ENCODE measurements at regions not wholly inside any gene's neighbourhood (a gene's known extent, or its start where the extent isn't known, plus 50 kb on each side); places are given as distances from the start of the nearest gene placed in this dataset.
"Not testable (repeated sequence)": the region's sequence is repeated elsewhere in the genome, so short reads cannot be mapped to it uniquely, and the experiment has no call there.

DNA sequence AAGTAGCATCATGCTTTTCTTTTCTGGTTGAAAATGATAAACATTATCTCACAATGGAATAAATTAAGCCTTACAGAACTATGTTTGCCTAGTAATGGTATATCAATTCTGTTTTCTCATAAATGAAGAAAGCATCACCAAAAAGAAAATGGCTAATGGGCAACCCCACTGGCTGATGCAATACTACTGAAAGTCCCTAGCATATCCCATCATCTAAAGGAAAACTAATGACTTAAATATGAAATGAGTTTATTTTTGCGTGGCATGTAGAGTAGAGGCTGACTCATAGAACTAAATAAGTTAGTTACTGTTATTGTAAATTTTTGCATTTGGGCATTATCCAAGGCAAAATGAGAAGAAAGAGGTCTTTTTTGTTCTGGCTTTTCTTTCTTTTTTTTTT, 1156.3 kb upstream of the SEL1L start:
- DNase-seq (ENCODE audit: extremely low spot score), result no peak
- ChIA-PET CTCF (no interaction called here), POLR2A (no interaction called here)
- TF ChIP-seq ELF4 (IDR thresholded peaks at IDR 0.05) (no peak), ARNT (IDR thresholded peaks at IDR 0.05) (no peak), SUZ12 (IDR thresholded peaks at IDR 0.05) (no peak), FOXK2 (IDR thresholded peaks at IDR 0.05) (no peak), ZNF384 (IDR thresholded peaks at IDR 0.05) (no peak), NFRKB (IDR thresholded peaks at IDR 0.05) (no peak), FOXA1 (IDR thresholded peaks at IDR 0.05) (no peak), FOXM1 (IDR thresholded peaks at IDR 0.05; ENCODE audit: borderline replicate concordance) (no peak), HDGF (IDR thresholded peaks at IDR 0.05; ENCODE audit: borderline replicate concordance) (no peak), L3MBTL2 (conservative IDR thresholded peaks at IDR 0.05) (no peak), BHLHE40 (IDR thresholded peaks at IDR 0.05; ENCODE audit: borderline replicate concordance) (no peak), LEF1 (IDR thresholded peaks at IDR 0.05; ENCODE audit: borderline replicate concordance) (no peak), CTBP1 (IDR thresholded peaks at IDR 0.05; ENCODE audit: borderline replicate concordance) (no peak), TARDBP (IDR thresholded peaks at IDR 0.05) (no peak), SP1 (IDR thresholded peaks at IDR 0.05) (no peak)
- TF ChIP-seq, protein P1, sequence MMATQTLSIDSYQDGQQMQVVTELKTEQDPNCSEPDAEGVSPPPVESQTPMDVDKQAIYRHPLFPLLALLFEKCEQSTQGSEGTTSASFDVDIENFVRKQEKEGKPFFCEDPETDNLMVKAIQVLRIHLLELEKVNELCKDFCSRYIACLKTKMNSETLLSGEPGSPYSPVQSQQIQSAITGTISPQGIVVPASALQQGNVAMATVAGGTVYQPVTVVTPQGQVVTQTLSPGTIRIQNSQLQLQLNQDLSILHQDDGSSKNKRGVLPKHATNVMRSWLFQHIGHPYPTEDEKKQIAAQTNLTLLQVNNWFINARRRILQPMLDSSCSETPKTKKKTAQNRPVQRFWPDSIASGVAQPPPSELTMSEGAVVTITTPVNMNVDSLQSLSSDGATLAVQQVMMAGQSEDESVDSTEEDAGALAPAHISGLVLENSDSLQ (IDR thresholded peaks at IDR 0.05), result no peak

DNA sequence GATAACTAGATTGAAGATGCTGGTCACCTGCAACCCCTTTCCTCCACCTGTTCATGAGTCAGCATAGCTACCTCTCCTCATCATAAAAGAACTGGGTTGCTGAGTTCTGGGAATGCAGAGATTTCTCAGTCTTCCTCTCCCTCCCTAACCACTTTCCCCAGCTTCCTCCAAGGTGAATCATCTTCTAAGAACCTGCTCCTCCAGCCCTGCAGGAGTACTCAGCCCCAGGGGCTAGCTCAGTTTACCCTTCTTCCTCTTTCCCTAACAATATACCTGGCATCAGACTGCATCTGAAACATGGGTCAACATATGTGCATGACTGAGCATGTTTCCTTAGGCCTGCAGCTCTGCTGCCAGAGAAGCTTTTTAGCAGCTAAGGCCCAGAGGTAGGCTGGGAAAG, 1157.5 kb upstream of the SEL1L start:
- CTCF ChIA-PET; POLR2A ChIA-PET; DNase-seq (ENCODE audit: extremely low spot score): not testable (repeated sequence)

DNA sequence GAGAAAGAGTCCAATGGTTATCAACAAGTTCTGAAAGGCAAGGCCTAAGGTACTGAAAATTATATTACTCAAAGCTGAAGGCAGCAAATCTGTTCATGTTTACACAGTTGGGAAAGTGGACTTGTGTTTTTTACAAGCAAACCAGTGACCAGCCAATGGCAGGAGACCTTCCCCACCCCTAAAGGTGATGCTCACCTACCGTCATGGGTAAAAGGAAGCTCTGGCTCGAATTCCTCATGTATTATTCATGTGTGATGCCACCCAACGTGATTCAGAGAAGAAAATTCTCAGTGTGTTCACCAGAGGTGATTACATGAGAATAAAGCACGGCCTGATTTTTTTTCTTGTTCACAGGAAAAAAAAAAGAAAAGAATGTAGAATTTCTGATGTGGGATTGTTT, 1161.2 kb upstream of the SEL1L start:
- ChIA-PET CTCF (no interaction called here), POLR2A (no interaction called here)
- no peak for TF ChIP-seq FOXA1 (IDR thresholded peaks at IDR 0.05)
- no peak for DNase-seq (ENCODE audit: extremely low spot score)

DNA sequence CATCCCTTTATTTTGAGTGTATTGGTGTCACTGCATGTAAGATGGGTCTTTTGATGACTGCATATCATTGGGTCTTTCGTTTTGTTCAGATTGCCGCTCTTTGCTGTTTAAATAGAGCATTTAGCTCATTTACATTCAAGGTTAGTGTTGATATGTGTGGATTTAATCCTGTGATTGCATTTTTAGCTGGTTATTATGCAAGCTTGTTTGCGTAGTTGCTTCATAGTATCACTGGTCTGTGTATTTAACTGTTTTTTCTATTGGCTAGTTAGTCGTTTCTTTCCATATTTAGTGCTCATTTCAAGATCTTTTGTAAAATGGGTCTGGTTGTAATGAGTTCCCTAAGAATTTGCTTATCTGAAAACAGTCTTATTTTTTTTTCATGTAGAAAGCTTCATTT, 1170.6 kb upstream of the SEL1L start:
- ChIA-PET CTCF (no interaction called here), POLR2A (no interaction called here)
- DNase-seq (ENCODE audit: extremely low spot score), result no peak
- TF ChIP-seq FOXA1 (IDR thresholded peaks at IDR 0.05) (no peak), ELF4 (IDR thresholded peaks at IDR 0.05) (no peak), L3MBTL2 (conservative IDR thresholded peaks at IDR 0.05) (no peak), SUZ12 (IDR thresholded peaks at IDR 0.05) (no peak), NFRKB (IDR thresholded peaks at IDR 0.05) (no peak), FOXK2 (IDR thresholded peaks at IDR 0.05) (no peak), CTBP1 (IDR thresholded peaks at IDR 0.05; ENCODE audit: borderline replicate concordance) (no peak), HDGF (IDR thresholded peaks at IDR 0.05; ENCODE audit: borderline replicate concordance) (no peak), ZNF384 (IDR thresholded peaks at IDR 0.05) (no peak), TARDBP (IDR thresholded peaks at IDR 0.05) (no peak), SP1 (IDR thresholded peaks at IDR 0.05) (no peak), ARNT (IDR thresholded peaks at IDR 0.05) (no peak), LEF1 (IDR thresholded peaks at IDR 0.05; ENCODE audit: borderline replicate concordance) (no peak)
- TF ChIP-seq, protein P1 (IDR thresholded peaks at IDR 0.05), result no peak

DNA sequence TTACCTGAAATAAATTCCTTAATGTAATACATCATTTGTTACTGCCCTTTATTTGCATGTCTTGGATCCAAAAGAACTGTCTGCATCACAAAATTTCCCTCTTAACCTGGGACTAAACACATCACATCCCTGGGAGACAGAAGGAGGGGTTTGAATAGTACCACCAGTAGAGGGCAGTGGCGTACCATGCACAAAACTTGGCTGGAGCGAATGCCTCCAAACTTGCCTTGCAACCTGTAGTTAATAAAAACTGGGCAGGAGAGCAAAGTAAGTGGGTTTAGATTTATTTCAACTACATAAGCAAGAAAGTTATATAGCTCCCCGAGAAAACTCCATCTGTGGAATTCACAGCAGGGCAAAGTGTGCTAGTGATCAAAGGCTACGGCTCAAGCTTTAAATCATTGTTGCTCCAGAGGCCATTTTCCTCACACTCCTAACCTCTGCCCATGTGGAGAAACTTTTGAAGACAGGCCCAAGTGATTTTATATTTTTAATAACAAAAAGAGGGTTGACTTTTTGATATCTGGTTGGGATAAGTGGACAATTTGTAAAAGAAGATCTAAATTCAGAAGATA, 1176.7 kb upstream of the SEL1L start:
- ChIA-PET POLR2A (no interaction called here), CTCF (interaction anchor here (0.6 to 1.2 kb wide), 3 partner anchors 361 to 752 kb away, joined by 3 to 4 read pairs (median 3); no protein-coding TSS in a partner anchor)
- TF ChIP-seq ELF4 (IDR thresholded peaks at IDR 0.05) (no peak), SP1 (IDR thresholded peaks at IDR 0.05) (no peak), FOXA1 (IDR thresholded peaks at IDR 0.05) (no peak), LEF1 (IDR thresholded peaks at IDR 0.05; ENCODE audit: borderline replicate concordance) (no peak), FOXK2 (IDR thresholded peaks at IDR 0.05) (no peak), ARNT (IDR thresholded peaks at IDR 0.05) (no peak), CTBP1 (IDR thresholded peaks at IDR 0.05; ENCODE audit: borderline replicate concordance) (no peak), L3MBTL2 (conservative IDR thresholded peaks at IDR 0.05) (no peak), HDGF (IDR thresholded peaks at IDR 0.05; ENCODE audit: borderline replicate concordance) (no peak), TARDBP (IDR thresholded peaks at IDR 0.05) (no peak), BHLHE40 (IDR thresholded peaks at IDR 0.05; ENCODE audit: borderline replicate concordance) (no peak), ZNF384 (IDR thresholded peaks at IDR 0.05) (no peak), FOXM1 (IDR thresholded peaks at IDR 0.05; ENCODE audit: borderline replicate concordance) (no peak)
- TF ChIP-seq, protein P1 (IDR thresholded peaks at IDR 0.05), result no peak
- DNase-seq (ENCODE audit: extremely low spot score), result peak; percentile 49

DNA sequence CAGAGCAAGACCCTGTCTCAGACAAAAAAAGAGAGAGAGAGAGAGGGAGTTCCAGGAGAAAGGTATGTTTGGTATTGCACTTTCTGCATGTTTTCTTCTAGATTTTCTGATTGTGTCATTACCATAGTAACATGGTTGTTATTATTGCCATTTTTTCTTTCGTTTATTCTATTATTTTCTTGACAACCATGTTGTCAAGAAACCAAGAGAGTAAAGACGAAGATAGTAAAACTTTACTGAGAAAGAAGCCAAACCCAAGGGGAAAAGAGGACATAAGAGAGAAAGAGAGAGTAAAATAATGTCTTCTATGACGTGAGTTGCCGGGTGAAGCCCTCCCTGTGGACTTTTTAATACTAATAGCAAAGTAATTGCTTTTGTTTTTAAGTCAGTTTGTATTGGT, 1186.0 kb upstream of the SEL1L start:
- POLR2A ChIA-PET, result no interaction called here
- CTCF ChIA-PET, result no interaction called here

More for the DNA sequence above, 1186.0 kb upstream of the SEL1L start:
- no peak for DNase-seq (ENCODE audit: extremely low spot score)
- no peak for TF ChIP-seq ZNF384 (IDR thresholded peaks at IDR 0.05)
- TF ChIP-seq TARDBP (IDR thresholded peaks at IDR 0.05), result no peak
- TF ChIP-seq L3MBTL2 (conservative IDR thresholded peaks at IDR 0.05), result no peak
- no peak for TF ChIP-seq LEF1 (IDR thresholded peaks at IDR 0.05; ENCODE audit: borderline replicate concordance)
- no peak for TF ChIP-seq NFRKB (IDR thresholded peaks at IDR 0.05)
- TF ChIP-seq ELF4 (IDR thresholded peaks at IDR 0.05), result no peak
- TF ChIP-seq FOXK2 (IDR thresholded peaks at IDR 0.05), result no peak
- no peak for TF ChIP-seq FOXM1 (IDR thresholded peaks at IDR 0.05; ENCODE audit: borderline replicate concordance)
- no peak for TF ChIP-seq SUZ12 (IDR thresholded peaks at IDR 0.05)
- TF ChIP-seq, protein P1 (IDR thresholded peaks at IDR 0.05), result no peak
- no peak for TF ChIP-seq BHLHE40 (IDR thresholded peaks at IDR 0.05; ENCODE audit: borderline replicate concordance)
- TF ChIP-seq CTBP1 (IDR thresholded peaks at IDR 0.05; ENCODE audit: borderline replicate concordance), result no peak
- no peak for TF ChIP-seq ARNT (IDR thresholded peaks at IDR 0.05)
- TF ChIP-seq HDGF (IDR thresholded peaks at IDR 0.05; ENCODE audit: borderline replicate concordance), result no peak
- no peak for TF ChIP-seq SP1 (IDR thresholded peaks at IDR 0.05)
- TF ChIP-seq FOXA1 (IDR thresholded peaks at IDR 0.05), result no peak
